SK-N-SH treated with all-trans-retinoic acid at 6 μM for 48 hours (cell line): ENCODE measurements at regions not wholly inside any gene's neighbourhood (a gene's known extent, or its start where the extent isn't known, plus 50 kb on each side); places are given as distances from the start of the nearest gene placed in this dataset.

ENCODE experiments used
- GLIS3 ChIP-seq: fragments of 250-450 bp; sonication (Bioruptor Pico); IDR thresholded peaks from 2 replicates; pipeline ENCODE4 v1.5.0; 2020; ENCODE audit warnings: mild to moderate bottlenecking, moderate library complexity
- ISL1 ChIP-seq: fragments of 250-450 bp; sonication (Bioruptor Pico); IDR thresholded peaks from 2 replicates; pipeline ENCODE4 v2.1.2; 2022; ENCODE audit warnings: mild to moderate bottlenecking, moderate library complexity
- RARB ChIP-seq: fragments of 250-450 bp; sonication (Bioruptor Pico); IDR thresholded peaks from 2 replicates; pipeline ENCODE4 v1.8.0; 2021; ENCODE audit warnings: mild to moderate bottlenecking, moderate library complexity
- ZFP3 ChIP-seq: fragments of 250-450 bp; sonication (Bioruptor Pico); IDR thresholded peaks from 2 replicates; pipeline ENCODE4 v1.5.0; 2020; ENCODE audit warnings: mild to moderate bottlenecking, moderate library complexity
- TF ChIP-seq, protein P1 (sequence below): fragments of 250-450 bp; sonication (Bioruptor Pico); IDR thresholded peaks from 2 replicates; pipeline ENCODE4 v1.8.0; 2020; ENCODE audit warnings: mild to moderate bottlenecking, moderate library complexity, borderline replicate concordance

DNA sequence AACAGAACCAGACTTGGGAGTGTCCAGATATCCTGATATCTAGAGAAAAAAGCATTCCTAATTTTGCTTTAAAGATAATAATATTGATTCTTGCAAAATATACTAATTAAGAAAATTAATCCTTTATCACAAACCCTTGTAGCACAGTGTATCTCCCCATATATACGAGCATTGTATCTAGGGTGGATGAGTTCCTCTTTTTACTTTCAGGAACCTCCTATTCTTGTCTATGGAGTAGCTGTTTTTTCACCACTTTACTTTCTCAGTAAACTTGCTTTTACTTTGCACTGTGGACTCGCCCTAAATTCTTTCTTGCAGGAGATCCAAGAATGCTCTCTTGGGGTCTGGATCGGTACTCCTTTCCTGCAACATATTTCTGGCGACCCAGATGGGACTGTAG lies 103.9 kb downstream of the GLUD2 start:
- TF ChIP-seq ZFP3 (no peak), RARB (CRISPR knock-in tag) (no peak), ISL1 (CRISPR knock-in tag) (no peak), GLIS3 (no peak)
- TF ChIP-seq, protein P1, sequence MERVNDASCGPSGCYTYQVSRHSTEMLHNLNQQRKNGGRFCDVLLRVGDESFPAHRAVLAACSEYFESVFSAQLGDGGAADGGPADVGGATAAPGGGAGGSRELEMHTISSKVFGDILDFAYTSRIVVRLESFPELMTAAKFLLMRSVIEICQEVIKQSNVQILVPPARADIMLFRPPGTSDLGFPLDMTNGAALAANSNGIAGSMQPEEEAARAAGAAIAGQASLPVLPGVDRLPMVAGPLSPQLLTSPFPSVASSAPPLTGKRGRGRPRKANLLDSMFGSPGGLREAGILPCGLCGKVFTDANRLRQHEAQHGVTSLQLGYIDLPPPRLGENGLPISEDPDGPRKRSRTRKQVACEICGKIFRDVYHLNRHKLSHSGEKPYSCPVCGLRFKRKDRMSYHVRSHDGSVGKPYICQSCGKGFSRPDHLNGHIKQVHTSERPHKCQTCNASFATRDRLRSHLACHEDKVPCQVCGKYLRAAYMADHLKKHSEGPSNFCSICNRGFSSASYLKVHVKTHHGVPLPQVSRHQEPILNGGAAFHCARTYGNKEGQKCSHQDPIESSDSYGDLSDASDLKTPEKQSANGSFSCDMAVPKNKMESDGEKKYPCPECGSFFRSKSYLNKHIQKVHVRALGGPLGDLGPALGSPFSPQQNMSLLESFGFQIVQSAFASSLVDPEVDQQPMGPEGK (CRISPR knock-in tag), result no peak
